Effector memory CD8-positive, alpha-beta T cell (primary cell): ENCODE measurements at regions not wholly inside any gene's neighbourhood (a gene's known extent, or its start where the extent isn't known, plus 50 kb on each side); places are given as distances from the start of the nearest gene placed in this dataset.
"Not testable (repeated sequence)": the region's sequence is repeated elsewhere in the genome, so short reads cannot be mapped to it uniquely, and the experiment has no call there.

Experiments
- ATAC-seq: fragments of 150-1000 bp; cut with Tn5 transposase; replicated peaks from 2 replicates; pipeline ENCODE4 v1.10.0; 2021; ENCODE audit warnings: mild to moderate bottlenecking, moderate library complexity
- DNase-seq, 3 experiments: peaks; one replicate each; pipeline ENCODE4 v3.0.0; 2021
- H3K27ac Mint-ChIP-seq, 2 donors: one replicate each; pipeline ENCODE4 v1.8.0; 2022; ENCODE audit warnings: mild to moderate bottlenecking in 2 of 2, mixed read lengths in 2 of 2, moderate library complexity in 2 of 2
- H3K27me3 Mint-ChIP-seq, 2 donors: one replicate each; pipeline ENCODE4 v1.8.0; 2022; ENCODE audit warnings: mixed read lengths in 2 of 2
- H3K36me3 Mint-ChIP-seq: one replicate; pipeline ENCODE4 v1.8.0; 2022; ENCODE audit warnings: mild to moderate bottlenecking, moderate library complexity, mixed read lengths; ENCODE audit not compliant: insufficient read depth
- H3K4me1 Mint-ChIP-seq, 2 donors: one replicate each; pipeline ENCODE4 v1.8.0; 2022; ENCODE audit warnings: low read depth in 2 of 2, mixed read lengths in 2 of 2
- H3K4me3 Mint-ChIP-seq, 2 donors: one replicate each; pipeline ENCODE4 v1.8.0; 2022; ENCODE audit warnings: mild to moderate bottlenecking in 2 of 2, mixed read lengths in 2 of 2, moderate library complexity in 2 of 2
- H3K9me3 Mint-ChIP-seq, 2 donors: one replicate each; pipeline ENCODE4 v1.8.0; 2022; ENCODE audit warnings: mixed read lengths in 2 of 2

GRCh38 chr12:59122784-59123183, 202.5 kb upstream of the LRIG3 start:
- Mint-ChIP-seq H3K36me3 (no peaks in the 10 kb centered on the region), H3K4me3 (no peak overlapping the region), H3K27ac (no peak overlapping the region), H3K9me3 (peaks cover 5 to 27% of the 10 kb centered on the region in 2 donors), H3K4me1 (no peaks in the 10 kb centered on the region), H3K27me3 (no peaks in the 10 kb centered on the region)
- DNase-seq (no peak), ATAC-seq (no peak)

- DNase-seq (no peak), ATAC-seq (no peak)
- Mint-ChIP-seq H3K27ac (no peak overlapping the region), H3K4me3 (no peak overlapping the region), H3K36me3 (no peaks in the 10 kb centered on the region), H3K4me1 (no peaks in the 10 kb centered on the region), H3K27me3 (no peaks in the 10 kb centered on the region), H3K9me3 (peaks cover 8 to 23% of the 10 kb centered on the region in 2 donors)
These were observed 201.1 kb upstream of the LRIG3 start for GRCh38 chr12:59121451-59121850.

GRCh38 chr12:59119676-59120075, 199.4 kb upstream of the LRIG3 start:
- H3K9me3 Mint-ChIP-seq = peaks cover 8 to 15% of the 10 kb centered on the region in 2 donors
- H3K4me1 Mint-ChIP-seq = no peaks in the 10 kb centered on the region
- H3K36me3 Mint-ChIP-seq = no peaks in the 10 kb centered on the region
- no peaks in the 10 kb centered on the region for H3K27me3 Mint-ChIP-seq
- no peak overlapping the region for H3K27ac Mint-ChIP-seq
- no peak overlapping the region for H3K4me3 Mint-ChIP-seq
- DNase-seq (no peak), ATAC-seq (no peak)

GRCh38 chr12:59118356-59118755, 198.1 kb upstream of the LRIG3 start:
- Mint-ChIP-seq H3K36me3 (no peaks in the 10 kb centered on the region), H3K4me1 (no peaks in the 10 kb centered on the region), H3K27me3 (no peaks in the 10 kb centered on the region), H3K4me3 (no peak overlapping the region), H3K9me3 (peaks cover 8 to 15% of the 10 kb centered on the region in 2 donors), H3K27ac (no peak overlapping the region)
- DNase-seq (no peak), ATAC-seq (no peak)

GRCh38 chr12:59115995-59116394, 195.7 kb upstream of the LRIG3 start:
- no peak overlapping the region for H3K27ac Mint-ChIP-seq
- H3K27me3 Mint-ChIP-seq = no peaks in the 10 kb centered on the region
- no peak for ATAC-seq
- DNase-seq = no peak
- no peaks in the 10 kb centered on the region for H3K36me3 Mint-ChIP-seq
- no peak overlapping the region for H3K4me3 Mint-ChIP-seq
- H3K9me3 Mint-ChIP-seq = peaks cover 8 to 15% of the 10 kb centered on the region in 2 donors
- H3K4me1 Mint-ChIP-seq = no peaks in the 10 kb centered on the region

- no peaks in the 10 kb centered on the region for H3K4me1 Mint-ChIP-seq
- no peak overlapping the region for H3K4me3 Mint-ChIP-seq
- H3K36me3 Mint-ChIP-seq = no peaks in the 10 kb centered on the region
- no peak for ATAC-seq
- peaks cover 8 to 17% of the 10 kb centered on the region in 2 donors for H3K9me3 Mint-ChIP-seq
- no peaks in the 10 kb centered on the region for H3K27me3 Mint-ChIP-seq
- no peak for DNase-seq
- no peak overlapping the region for H3K27ac Mint-ChIP-seq
These were observed 195.2 kb upstream of the LRIG3 start for GRCh38 chr12:59115526-59115925.

GRCh38 chr12:59113831-59114615, 193.7 kb upstream of the LRIG3 start:
- Mint-ChIP-seq H3K27me3 (no peaks in the 10 kb centered on the region), H3K4me1 (no peaks in the 10 kb centered on the region), H3K27ac (no peak overlapping the region), H3K36me3 (no peaks in the 10 kb centered on the region), H3K4me3 (no peak overlapping the region), H3K9me3 (peaks cover 8 to 11% of the 10 kb centered on the region in 2 donors)
- no peak for ATAC-seq
- no peak for DNase-seq

GRCh38 chr12:59111851-59112250, 191.5 kb upstream of the LRIG3 start:
- peaks cover 2 to 7% of the 10 kb centered on the region in 2 donors for H3K9me3 Mint-ChIP-seq
- no peak for ATAC-seq
- H3K36me3 Mint-ChIP-seq = no peaks in the 10 kb centered on the region
- no peak for DNase-seq
- H3K27me3 Mint-ChIP-seq = no peaks in the 10 kb centered on the region
- H3K4me1 Mint-ChIP-seq = no peaks in the 10 kb centered on the region
- H3K4me3 Mint-ChIP-seq = no peak overlapping the region
- no peak overlapping the region for H3K27ac Mint-ChIP-seq

GRCh38 chr12:59108516-59108915, 188.2 kb upstream of the LRIG3 start:
- not testable (repeated sequence) for H3K9me3 Mint-ChIP-seq, H3K4me1 Mint-ChIP-seq, H3K27me3 Mint-ChIP-seq, DNase-seq, H3K4me3 Mint-ChIP-seq, H3K36me3 Mint-ChIP-seq, ATAC-seq, H3K27ac Mint-ChIP-seq

GRCh38 chr12:59100585-59100984, 180.3 kb upstream of the LRIG3 start:
- Mint-ChIP-seq H3K27me3 (no peaks in the 10 kb centered on the region), H3K4me3 (no peak overlapping the region), H3K9me3 (peaks cover 2 to 7% of the 10 kb centered on the region in 2 donors), H3K27ac (no peak overlapping the region), H3K36me3 (no peaks in the 10 kb centered on the region), H3K4me1 (no peaks in the 10 kb centered on the region)
- DNase-seq (no peak), ATAC-seq (no peak)

- Mint-ChIP-seq H3K4me3 (no peak overlapping the region), H3K27me3 (no peaks in the 10 kb centered on the region), H3K4me1 (no peaks in the 10 kb centered on the region), H3K9me3 (peaks cover 4 to 7% of the 10 kb centered on the region in 2 donors), H3K27ac (no peak overlapping the region), H3K36me3 (no peaks in the 10 kb centered on the region)
- ATAC-seq (no peak), DNase-seq (no peak)
These were observed 177.6 kb upstream of the LRIG3 start for GRCh38 chr12:59097876-59098275.

GRCh38 chr12:59096246-59096645, 175.9 kb upstream of the LRIG3 start:
- DNase-seq (no peak), ATAC-seq (no peak)
- Mint-ChIP-seq H3K27me3 (no peaks in the 10 kb centered on the region), H3K9me3 (peaks cover 6 to 7% of the 10 kb centered on the region in 2 donors), H3K27ac (no peak overlapping the region), H3K4me3 (no peak overlapping the region), H3K4me1 (no peaks in the 10 kb centered on the region), H3K36me3 (no peaks in the 10 kb centered on the region)

- no peaks in the 10 kb centered on the region for H3K36me3 Mint-ChIP-seq
- no peaks in the 10 kb centered on the region for H3K4me1 Mint-ChIP-seq
- H3K4me3 Mint-ChIP-seq = no peak overlapping the region
- H3K27me3 Mint-ChIP-seq = no peaks in the 10 kb centered on the region
- no peak overlapping the region for H3K27ac Mint-ChIP-seq
- H3K9me3 Mint-ChIP-seq = peaks cover 0 to 4% of the 10 kb centered on the region in 2 donors
- DNase-seq = no peak
- no peak for ATAC-seq
These were observed 172.9 kb upstream of the LRIG3 start for GRCh38 chr12:59093073-59093772.

GRCh38 chr12:59088673-59089072, 168.4 kb upstream of the LRIG3 start:
- H3K27ac Mint-ChIP-seq = no peak overlapping the region
- ATAC-seq (no peak), DNase-seq (no peak)
- no peak overlapping the region for H3K4me3 Mint-ChIP-seq
- H3K36me3 Mint-ChIP-seq = no peaks in the 10 kb centered on the region
- no peaks in the 10 kb centered on the region for H3K4me1 Mint-ChIP-seq
- H3K9me3 Mint-ChIP-seq = peaks cover 0 to 7% of the 10 kb centered on the region in 2 donors
- no peaks in the 10 kb centered on the region for H3K27me3 Mint-ChIP-seq
